SIG-M5 treated with dmso at 0.1 percent for 504 hours (cell line): ENCODE measurements at regions not wholly inside any gene's neighbourhood (a gene's known extent, or its start where the extent isn't known, plus 50 kb on each side); places are given as distances from the start of the nearest gene placed in this dataset.

Source experiments
- DNase-seq: peaks from one replicate; lab custom pipeline; 2025; ENCODE audit not compliant: unreplicated experiment; lab: John Stamatoyannopoulos, UW

DNA sequence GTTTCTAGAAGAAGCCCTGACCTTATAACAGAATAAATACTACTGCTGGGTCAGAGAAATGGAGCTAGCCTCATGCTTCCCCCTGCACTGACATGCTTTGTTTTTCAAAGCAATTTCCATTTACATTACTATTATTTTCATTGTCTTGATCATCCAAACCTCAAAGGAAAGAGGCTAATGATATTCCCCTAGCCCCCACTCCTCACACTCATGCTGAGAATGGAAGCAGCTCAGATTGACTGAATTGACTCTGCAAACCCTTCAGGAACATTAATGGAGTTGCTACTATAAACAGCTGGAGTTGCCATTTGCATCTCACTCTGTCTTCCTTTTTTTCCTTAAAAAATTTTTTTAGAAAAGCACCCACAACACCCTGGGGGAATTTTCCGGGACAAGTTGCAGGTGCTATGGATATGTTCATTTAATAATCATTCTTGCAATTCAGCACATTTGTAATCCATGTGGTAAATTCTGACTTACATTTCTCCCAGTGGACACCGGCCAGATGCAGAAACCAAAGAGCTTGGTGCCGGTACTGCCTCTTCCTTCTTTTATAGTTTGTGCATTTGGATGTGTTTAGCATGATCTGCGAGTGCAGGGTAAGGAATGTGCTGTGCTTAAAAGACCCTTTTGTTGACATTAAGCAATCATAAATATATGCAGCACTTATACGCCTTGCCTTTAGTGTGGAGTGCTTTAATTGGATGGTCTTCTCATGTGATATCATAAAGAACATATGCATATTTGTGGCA lies 103.3 kb upstream of the OSR1 start:
- DNase-seq, result no peak

DNA sequence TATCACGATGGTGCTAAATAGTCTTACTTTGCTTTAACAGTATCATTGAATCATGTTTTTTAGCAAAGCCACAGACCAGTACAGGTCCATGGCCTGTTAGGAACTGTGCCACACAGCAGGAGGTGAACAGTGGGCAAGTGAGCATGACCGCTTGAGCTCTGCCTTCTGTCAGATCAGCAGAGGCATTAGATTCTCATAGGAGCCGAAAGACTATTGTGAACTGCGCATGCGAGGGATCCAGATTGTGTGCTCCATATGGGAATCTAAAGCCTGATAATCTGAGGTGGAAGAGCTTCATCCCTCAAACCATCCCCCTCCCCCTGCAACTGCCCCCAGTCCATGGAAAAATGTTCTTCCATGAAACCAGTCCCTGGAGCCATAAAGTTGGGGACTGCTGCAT lies 102.3 kb upstream of the OSR1 start:
- no peak for DNase-seq

DNA sequence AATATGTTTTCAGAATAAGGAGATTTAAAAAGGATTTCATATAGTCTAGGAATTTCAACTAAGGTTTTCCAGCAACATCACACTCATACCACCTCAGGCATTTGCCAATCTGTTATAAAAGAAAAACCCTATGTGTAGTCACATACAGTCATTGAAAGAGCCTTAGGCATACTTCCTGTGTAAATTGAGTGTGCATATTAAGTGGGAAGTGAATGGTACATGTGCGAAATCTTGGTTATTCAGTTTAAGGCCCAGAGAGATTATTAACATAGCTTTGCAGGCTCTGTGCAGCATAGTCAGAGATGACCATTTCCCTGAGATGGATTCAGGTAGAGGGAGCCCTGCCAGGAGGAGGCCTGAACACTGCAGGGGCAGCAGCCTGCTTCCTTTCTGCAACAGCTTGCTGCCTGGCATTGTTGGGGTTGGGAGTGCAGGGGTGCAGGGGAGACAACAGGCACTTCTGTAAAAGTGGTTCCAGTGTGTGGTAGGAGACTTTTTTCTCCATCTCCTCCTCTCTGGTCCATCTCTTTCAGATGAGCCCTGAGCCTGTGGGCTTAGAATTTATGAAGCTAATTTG lies 100.1 kb upstream of the OSR1 start:
- no peak for DNase-seq

DNA sequence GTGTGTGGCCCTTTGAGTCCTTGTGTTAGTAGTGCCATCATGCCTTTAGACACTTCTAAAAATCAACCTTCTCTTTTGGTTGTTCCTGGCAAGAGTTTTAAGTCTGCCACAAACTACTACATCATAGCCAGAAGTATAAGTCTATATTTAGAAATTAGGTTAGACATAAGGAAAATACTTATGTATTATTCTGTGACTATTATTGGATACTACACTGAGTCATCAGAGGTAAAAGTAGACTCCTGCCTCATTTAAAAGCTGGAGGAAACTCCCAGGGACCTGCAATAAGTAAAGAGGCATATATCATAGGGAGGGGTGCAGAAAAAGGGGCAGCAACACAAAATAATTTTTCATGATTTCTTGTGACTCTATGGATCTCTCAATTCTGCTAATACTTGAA lies 99.4 kb upstream of the OSR1 start:
- DNase-seq, result no peak

DNA sequence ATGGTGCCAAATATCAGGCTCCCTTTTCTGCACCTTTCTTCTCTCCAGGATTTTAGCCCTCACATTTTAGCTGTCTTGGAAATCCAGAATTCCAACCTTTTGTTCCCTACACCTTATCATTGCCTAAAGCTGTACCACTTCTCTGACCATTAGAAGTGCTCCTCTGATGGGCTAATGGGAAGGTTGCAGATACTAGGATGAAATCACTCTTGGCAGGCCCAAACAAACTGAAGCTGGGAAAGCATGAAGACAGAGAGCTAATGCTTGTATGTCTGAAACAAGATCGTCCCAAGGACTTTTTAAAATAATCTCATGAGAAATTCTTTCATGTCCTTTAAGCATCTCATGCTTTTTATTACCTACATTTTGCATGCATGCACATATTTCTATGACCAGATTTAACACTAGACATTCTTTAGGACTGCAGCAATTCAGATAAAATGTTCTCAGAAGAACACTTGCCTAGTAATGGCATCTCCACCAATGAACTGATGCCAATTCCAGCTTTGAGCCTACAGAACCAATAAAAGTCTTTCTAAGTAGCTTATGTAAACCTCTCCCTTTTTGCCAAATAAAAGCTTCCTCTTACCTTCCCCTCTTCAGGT lies 98.4 kb upstream of the OSR1 start:
- DNase-seq, result no peak

DNA sequence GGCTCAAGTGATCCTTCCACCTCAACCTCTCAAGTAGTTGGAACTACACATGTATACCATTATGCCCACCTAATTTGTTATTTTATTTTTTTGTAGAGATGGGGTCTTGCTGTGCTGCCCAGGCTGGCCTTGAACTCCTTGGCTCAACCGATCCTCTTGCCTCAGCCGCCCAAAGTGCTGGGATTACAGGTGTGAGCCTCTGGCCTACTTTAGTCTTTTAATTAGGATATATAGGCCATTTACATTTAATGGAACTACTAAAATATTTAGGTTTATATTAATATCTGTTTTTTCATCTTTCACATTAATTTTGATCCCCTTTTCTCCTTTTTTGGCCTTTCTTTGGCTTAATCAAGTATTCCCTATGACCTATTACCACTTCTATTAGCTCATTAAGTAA lies 95.7 kb upstream of the OSR1 start:
- no peak for DNase-seq

DNA sequence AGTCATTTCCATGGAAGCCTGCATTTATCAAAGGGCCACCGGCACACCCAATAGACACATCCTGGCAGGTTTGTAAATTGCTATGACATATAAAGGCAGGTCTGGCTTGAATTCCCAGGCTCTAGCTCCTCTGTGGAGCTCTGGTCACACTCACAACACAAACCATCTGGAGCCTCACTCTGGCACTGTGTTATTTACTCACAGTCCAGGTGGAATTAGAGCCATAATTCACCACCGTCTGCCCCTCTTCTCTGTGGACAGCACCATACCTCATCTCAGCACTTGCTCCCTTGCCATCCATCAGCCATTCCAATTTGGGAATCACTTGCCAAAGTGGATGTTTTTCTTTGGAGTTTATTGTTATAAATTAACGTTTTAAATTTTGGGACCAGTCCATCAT lies 84.3 kb upstream of the OSR1 start:
- DNase-seq, result no peak

DNA sequence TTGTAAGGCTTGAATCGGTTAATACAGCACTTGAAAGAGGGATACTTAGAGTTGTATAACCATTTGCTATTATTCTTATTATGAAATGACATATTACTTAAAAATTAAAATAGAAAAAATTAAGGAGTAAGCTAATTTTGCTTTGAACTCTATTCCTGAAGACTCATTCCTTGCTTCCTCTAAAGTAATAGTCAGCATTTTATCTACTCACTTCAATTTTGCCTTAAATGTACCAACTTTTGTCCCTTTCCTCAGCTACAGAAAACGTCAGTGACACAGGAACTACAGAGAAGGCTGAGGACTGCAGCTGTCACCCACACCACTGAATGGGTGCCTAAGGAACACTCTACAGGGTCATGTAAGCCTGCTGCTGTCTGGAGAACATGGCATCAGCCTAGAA lies 80.7 kb upstream of the OSR1 start:
- DNase-seq, result no peak

DNA sequence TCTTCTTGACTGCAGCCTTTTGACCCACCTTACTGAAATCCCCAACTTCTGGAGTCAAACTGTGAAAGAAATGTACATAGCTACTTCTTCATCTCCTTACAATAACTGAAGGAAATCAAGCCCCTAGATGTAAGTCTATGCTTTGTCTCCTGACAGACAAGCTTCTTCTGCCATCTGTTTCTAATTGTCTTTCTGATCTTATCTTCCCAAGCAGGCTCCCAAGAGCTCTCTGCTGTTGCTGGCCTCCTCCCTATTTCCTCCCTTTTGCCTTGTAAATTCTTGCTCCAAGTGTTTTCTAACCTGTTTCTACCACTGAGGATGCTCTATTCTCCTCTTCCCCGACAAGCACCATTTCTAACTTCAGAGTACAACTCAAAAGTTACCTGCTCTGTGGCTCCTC lies 77.4 kb upstream of the OSR1 start:
- DNase-seq, result no peak

DNA sequence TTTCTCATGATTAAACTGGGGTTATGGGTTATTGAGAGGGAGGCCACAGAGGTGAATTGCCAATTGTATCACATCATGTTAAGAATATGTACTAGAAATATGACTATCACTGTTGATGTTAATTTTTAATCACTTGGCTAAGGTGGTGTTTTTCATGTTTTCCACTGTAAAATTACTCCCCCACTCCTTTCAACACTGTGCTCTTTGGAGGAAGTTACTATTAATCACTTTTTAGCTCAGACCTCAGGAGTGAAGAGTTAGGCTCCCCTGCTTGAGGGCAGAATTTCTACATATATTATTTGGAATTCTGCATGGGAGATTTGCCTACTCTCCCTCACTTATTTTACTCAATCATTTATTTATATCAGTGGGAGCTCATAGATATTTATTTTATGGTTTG lies 76.0 kb upstream of the OSR1 start:
- DNase-seq, result no peak

DNA sequence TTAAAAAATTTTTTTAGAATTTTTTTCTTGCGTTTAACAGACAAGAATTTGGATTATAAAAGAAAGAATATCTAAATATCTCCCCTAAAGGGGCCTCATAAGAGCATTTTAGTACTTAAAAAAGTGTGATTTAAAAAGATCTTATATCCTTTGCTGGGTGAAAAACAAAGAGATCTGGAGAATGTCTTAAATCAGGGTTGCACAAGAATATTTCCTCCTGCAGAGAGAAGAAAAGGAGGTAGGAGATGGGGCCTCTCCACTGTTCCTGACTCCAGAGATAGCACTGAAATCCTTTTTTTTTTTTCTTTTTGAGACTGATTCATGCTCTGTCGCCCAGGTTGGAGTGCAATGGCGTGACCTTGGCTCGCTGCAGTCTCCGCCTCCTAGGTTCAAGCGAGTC lies 68.5 kb upstream of the OSR1 start:
- no peak for DNase-seq

DNA sequence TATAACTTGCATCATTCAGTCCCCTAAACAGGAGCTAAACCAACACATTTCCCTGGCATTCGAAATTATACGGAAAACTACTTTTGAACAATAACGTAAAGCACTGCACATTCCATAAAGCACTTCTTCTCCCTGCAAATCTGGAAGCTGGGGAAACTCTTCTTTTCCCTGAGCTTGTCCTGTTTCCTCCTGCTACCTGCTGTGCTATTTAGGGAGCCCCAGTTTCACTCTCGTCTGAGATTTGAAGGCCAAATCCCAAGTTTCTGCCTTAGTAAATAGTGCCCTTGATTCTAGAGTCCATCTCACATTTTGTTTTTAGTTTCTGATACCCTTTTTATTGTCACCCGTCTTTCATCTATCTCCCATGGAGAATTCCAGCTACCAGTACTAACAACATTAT lies 67.7 kb upstream of the OSR1 start:
- DNase-seq, result no peak

DNA sequence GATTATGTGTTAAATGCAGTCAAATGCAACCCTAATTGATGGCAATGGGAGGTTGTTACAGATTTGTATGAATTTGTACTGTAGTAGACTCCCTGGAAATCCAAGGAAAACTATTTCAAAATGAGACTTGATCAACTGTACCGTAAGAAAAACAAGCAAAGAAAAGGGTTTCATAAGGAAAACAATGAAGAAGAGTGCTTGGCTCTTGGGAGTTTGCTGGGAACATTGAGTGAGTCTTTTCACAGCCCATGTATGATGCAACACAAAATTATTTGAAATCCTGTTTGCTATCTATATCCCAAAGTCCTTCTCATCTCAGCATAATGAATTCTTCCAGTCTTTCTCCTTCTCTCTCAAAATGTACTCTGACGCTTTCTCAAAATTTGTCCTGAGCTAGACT lies 67.0 kb upstream of the OSR1 start:
- no peak for DNase-seq

DNA sequence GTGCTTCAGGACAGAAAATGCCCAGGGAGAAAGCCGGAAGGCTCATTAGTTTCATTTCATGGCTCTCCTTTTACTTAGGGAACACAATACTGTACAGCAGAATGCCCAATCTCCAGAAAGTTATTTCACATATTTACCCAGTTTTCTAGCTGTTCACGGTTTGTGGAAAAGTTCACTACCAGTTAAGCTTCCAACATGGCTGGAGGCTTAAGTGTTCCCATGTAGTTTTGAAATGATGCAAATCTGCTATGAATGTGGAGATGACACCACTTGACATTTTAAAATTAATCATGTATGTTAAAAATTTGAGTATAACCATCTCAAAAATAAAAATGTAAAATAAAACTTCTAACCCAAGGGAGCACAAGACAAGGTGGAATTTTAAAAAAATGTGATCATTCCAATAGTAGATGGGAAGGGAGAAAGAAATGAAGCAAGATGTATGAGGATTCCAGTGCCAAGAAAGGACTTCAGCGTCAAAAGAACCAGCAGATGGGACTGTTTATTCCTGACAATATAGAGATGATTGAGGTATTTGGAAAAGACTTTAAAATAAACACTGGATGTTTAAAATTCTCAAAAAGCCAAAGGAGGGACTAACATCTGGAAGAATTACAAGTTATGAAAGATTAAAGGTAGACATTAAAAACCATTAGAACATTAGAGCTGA lies 60.9 kb upstream of the OSR1 start:
- no peak for DNase-seq

DNA sequence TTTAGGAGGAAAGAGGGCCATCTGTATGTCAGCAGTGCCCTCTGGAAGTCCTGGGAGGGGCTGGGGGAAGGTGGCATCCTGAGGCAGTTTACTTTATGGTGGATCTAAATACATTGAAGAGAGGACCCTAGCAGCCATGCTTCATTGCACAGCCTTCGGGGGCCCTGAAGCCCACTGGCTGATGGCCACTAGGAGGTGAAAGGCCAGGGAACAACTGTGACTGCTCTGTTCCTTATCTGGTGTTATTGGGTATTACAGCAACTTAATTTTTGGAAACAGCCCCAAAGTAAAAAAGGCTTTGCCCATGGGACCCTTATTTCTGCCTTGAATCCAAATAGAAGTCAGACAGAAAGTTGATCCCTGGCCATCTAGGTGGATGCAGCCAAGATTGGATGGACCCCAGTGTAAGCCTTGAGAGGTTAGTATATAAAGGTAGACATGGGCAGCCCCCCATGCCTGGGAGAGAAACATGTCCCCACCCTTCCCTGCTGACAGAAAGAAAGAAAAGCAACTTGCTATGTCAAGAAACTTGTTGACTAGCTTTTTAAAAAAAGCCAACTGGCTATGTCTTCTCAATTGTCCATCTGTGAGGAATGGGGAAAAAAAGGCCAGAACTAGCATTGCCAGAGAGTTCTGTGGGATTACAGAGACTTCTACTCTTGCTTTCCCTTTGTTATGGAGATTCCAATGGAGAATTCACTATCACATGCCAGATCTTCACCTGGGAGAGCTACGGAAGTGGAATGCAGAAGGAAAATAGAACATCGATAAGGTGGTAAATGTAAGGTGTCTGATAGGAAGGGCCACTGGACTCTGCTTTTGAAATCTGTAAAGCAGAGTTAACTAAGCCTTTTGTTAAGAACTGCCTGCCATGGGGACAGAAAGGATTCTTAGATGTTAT lies 58.6 kb upstream of the OSR1 start:
- no peak for DNase-seq

DNA sequence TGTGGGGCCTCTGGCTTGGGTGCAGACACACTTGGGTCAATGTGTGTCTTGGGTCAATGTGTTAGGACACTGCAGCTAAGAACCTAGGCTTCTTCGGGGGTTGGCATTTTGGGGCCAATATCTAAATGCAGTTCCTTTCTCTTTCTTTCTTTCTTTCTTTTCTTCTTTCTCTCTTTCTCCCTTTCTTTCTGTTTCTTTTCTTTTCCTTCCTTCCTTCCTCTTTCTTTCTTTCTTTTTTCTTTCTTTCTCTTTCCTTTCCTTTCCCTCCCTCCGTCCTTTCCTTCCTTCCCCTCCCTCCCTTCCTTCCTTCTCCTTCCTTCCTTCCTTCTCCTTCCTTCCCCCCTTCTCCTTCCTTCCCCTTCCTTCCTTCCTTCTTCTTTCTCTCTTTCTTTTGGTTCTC lies 57.7 kb upstream of the OSR1 start:
- no peak for DNase-seq

DNA sequence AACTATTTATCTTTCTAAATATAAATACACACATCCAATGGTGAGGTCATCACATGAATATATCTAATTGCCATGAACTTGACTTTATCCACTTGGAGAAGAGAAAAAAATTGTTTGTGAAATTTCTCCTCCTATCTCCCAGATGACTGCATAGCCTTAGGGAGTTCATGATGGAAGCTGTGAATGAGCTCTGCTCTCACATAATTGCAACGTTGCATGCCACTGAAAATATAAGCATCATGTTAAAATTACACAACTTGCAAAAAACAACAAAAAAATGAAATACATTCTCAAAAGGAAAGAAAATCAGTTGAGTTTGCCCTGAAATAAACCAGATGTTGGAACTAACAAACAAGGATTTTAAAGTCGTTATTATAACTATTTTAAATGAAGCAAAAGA lies 50.6 kb upstream of the OSR1 start:
- DNase-seq, result no peak

DNA sequence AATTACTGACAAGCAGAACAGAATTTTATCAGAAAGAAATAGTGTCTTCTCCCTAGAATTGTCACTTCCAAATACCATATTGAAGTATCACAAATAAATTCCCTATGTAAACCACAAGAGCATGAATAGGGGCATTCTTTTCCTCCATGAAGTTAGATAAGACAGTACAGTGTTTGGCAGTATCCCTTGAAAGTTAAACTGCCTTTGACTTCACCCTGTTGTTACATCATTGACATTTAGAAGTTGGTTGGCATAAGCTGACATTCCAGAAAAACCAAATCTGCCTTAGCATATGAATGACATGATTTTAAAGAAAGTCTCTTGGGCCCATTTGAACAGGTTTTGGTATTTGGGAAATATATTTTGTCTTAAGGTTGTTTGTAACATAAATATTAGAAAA lies 50.2 kb upstream of the OSR1 start:
- DNase-seq, result no peak
